Ishikawa (cell line): ENCODE measurements at regions not wholly inside any gene's neighbourhood (a gene's known extent, or its start where the extent isn't known, plus 50 kb on each side); places are given as distances from the start of the nearest gene placed in this dataset.

ENCODE experiments used
- CEBPB ChIP-seq: IDR thresholded peaks from 2 replicates; pipeline ENCODE4 v1.6.1; 2012
- CREB1 ChIP-seq: IDR thresholded peaks from 2 replicates; pipeline ENCODE4 v1.6.1; 2012; ENCODE audit warnings: low read depth
- EGR1 ChIP-seq: IDR thresholded peaks from 2 replicates; pipeline ENCODE4 v1.6.1; 2012
- EP300 ChIP-seq: IDR thresholded peaks from 2 replicates; pipeline ENCODE4 v1.6.1; 2012; ENCODE audit warnings: borderline replicate concordance
- FOXM1 ChIP-seq: IDR thresholded peaks from 2 replicates; pipeline ENCODE4 v1.6.1; 2012; ENCODE audit warnings: low read depth, borderline replicate concordance
- NFIC ChIP-seq: IDR thresholded peaks from 2 replicates; pipeline ENCODE4 v1.6.1; 2012
- RAD21 ChIP-seq: IDR thresholded peaks from 2 replicates; pipeline ENCODE4 v1.6.1; 2012; ENCODE audit warnings: low read depth
- TAF1 ChIP-seq: IDR thresholded peaks from 2 replicates; pipeline ENCODE4 v1.6.1; 2012; ENCODE audit warnings: low read depth, mild to moderate bottlenecking
- TCF12 ChIP-seq: IDR thresholded peaks from 2 replicates; pipeline ENCODE4 v1.6.1; 2012; ENCODE audit warnings: low read depth
- TEAD4 ChIP-seq: IDR thresholded peaks from 2 replicates; pipeline ENCODE4 v1.6.1; 2012
- USF1 ChIP-seq: IDR thresholded peaks from 2 replicates; pipeline ENCODE4 v1.6.1; 2012
- YY1 ChIP-seq: IDR thresholded peaks from 2 replicates; pipeline ENCODE4 v1.6.1; 2012; ENCODE audit warnings: low read depth
- ZBTB7A ChIP-seq: IDR thresholded peaks from 2 replicates; pipeline ENCODE4 v1.6.1; 2012; ENCODE audit warnings: low read depth
- TF ChIP-seq, protein P1 (sequence below): IDR thresholded peaks from 2 replicates; pipeline ENCODE4 v1.6.1; 2012
- TF ChIP-seq, protein P2 (sequence below): IDR thresholded peaks from 2 replicates; pipeline ENCODE4 v1.6.1; 2012; ENCODE audit warnings: low read depth, mild to moderate bottlenecking

GRCh38 chr9:129254566-129255287 is 76.7 kb upstream of the IER5L start:
- TF ChIP-seq YY1 (no peak), EP300 (no peak), RAD21 (no peak), TAF1 (no peak), NFIC (no peak), TEAD4 (no peak), TCF12 (no peak), ZBTB7A (no peak), FOXM1 (no peak), EGR1 (no peak), USF1 (no peak), CREB1 (no peak)
- TF ChIP-seq, protein P1, sequence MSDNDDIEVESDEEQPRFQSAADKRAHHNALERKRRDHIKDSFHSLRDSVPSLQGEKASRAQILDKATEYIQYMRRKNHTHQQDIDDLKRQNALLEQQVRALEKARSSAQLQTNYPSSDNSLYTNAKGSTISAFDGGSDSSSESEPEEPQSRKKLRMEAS = no peak
- TF ChIP-seq, protein P2, sequence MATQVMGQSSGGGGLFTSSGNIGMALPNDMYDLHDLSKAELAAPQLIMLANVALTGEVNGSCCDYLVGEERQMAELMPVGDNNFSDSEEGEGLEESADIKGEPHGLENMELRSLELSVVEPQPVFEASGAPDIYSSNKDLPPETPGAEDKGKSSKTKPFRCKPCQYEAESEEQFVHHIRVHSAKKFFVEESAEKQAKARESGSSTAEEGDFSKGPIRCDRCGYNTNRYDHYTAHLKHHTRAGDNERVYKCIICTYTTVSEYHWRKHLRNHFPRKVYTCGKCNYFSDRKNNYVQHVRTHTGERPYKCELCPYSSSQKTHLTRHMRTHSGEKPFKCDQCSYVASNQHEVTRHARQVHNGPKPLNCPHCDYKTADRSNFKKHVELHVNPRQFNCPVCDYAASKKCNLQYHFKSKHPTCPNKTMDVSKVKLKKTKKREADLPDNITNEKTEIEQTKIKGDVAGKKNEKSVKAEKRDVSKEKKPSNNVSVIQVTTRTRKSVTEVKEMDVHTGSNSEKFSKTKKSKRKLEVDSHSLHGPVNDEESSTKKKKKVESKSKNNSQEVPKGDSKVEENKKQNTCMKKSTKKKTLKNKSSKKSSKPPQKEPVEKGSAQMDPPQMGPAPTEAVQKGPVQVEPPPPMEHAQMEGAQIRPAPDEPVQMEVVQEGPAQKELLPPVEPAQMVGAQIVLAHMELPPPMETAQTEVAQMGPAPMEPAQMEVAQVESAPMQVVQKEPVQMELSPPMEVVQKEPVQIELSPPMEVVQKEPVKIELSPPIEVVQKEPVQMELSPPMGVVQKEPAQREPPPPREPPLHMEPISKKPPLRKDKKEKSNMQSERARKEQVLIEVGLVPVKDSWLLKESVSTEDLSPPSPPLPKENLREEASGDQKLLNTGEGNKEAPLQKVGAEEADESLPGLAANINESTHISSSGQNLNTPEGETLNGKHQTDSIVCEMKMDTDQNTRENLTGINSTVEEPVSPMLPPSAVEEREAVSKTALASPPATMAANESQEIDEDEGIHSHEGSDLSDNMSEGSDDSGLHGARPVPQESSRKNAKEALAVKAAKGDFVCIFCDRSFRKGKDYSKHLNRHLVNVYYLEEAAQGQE = no peak

DNA sequence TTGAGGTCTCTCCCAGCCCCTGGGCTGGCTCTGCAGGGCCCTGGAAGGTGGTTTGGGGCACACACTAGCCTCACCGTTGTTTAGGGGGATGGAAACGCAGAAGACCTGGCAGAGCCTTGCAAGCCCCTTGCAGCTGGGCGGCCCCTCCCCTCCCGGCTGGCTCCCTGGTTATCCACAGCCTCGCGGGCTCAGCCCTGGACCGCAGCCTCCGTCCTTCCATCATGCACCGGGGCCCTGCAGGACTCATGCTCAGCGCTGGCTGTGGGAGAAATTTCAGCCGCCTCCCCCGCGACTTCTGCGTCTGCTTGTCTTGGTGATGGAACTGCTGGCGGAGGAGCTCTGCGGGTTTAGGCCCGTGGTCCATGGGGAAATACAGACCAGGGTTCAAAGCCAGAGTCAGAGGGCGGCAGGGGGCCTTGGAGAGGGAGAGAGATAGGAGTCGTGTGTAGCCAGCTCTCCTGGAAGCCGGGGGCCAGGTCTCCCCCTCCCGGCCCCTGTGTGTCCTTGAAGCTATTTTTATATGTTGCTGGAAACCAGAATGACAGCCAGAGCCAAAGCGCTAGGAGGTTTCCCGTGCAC is 75.8 kb upstream of the IER5L start:
- no peak for TF ChIP-seq FOXM1
- no peak for TF ChIP-seq CEBPB
- TF ChIP-seq RAD21 = no peak
- TF ChIP-seq, protein P2 = no peak

- TF ChIP-seq TCF12 (no peak), TEAD4 (no peak), EGR1 (no peak), YY1 (no peak), USF1 (no peak), CEBPB (no peak), ZBTB7A (no peak)
- TF ChIP-seq, protein P1 = no peak
Measured at GRCh38 chr9:129252937-129253802, 75.1 kb upstream of the IER5L start.

- TF ChIP-seq FOXM1 (no peak), TCF12 (no peak), USF1 (no peak)
Measured at GRCh38 chr9:129250786-129251185, 72.7 kb upstream of the IER5L start.

DNA sequence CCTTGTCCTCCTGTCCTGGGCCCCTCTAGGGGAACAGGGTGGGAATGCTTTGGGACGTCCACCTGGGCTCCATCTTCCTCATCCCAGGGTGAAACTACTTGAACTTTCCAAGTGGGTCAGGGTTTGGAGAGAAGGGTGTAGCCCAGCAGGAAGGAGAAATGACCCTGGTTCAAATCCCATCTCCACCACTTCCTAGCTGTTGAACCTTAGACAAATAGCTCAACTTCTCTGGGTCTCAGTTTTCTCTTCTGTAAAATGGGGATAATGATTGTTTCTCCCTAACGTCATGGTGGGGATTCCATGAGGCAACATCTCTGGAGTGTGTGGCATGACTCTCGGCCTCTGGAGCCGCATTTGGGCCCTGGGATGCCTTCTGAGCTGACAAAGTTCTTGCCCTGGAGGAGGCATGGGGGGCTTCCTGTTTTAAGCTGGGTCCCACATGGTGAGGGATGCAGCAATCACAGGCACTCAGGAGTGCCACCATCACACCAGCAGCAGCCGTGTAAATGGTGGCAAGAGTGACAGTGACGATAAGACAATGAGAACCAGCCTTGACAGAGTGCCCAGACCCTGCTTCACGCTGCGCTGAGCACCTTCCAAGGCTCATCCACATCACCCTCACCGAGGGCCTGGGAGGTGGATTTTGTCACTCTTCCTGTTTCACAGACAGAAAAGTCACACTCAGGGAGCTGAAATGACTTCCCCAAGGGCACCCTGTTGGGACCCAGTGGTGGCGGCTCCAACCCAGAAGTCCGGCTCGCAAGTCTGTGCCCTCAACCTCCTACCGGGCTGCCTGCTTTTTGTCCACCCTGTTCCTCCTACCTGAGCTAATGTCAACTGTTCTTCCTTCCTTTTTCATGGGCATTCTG is 69.5 kb upstream of the IER5L start:
- TF ChIP-seq TAF1 (no peak), USF1 (no peak), TEAD4 (no peak), EP300 (no peak), CREB1 (no peak), NFIC (no peak), CEBPB (no peak), FOXM1 (no peak), ZBTB7A (no peak)
- TF ChIP-seq, protein P2 = no peak
- TF ChIP-seq, protein P1 = no peak
